ENCODE measurements at regions not wholly inside any gene's neighbourhood (a gene's known extent, or its start where the extent isn't known, plus 50 kb on each side); places are given as distances from the start of the nearest gene placed in this dataset.
A peak's percentile ranks its signal among the peaks of the same experiment; 100 is the strongest.

DNA sequence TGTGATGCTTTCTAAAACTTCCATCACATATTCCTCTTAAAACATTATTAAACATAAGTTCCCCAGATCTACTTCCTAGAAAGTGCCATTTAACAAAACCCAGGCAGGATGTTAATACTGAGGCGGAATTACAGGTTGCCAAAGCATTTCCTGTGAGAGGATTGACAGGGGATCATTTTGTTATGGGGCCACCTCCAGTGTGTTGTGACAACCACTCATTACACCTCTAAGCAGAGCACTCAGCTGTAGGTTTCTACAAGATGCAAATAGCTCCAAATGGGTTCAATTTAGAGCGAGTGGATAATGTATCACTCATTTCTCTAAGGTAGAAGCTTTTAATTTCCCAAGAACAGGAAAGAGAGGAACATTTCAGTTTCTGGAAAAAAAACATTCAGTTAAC is 1429.5 kb upstream of the ACVR2A start:
- Histone ChIP-seq H3K27ac (ENCODE audit: low read depth, low read length) (no peak overlapping the region), H3K36me3 (ENCODE audit: insufficient read depth, low read length) (no peaks in the 10 kb centered on the region), H3K9me3 (ENCODE audit: insufficient read depth, low read depth, low read length) (no peaks in the 10 kb centered on the region), H3K27me3 (ENCODE audit: insufficient read depth, low read length) (no peaks in the 10 kb centered on the region), H3K9ac (ENCODE audit: low read length) (no peak overlapping the region), H3K79me2 (ENCODE audit: insufficient read depth, low read length) (no peaks in the 10 kb centered on the region), H4K20me1 (ENCODE audit: insufficient read depth, low read length) (no peaks in the 10 kb centered on the region), H3K4me3 (ENCODE audit: insufficient read depth, low read depth, low read length) (no peak overlapping the region), H3K4me1 (ENCODE audit: insufficient read depth, low read length) (no peaks in the 10 kb centered on the region), H3K4me2 (ENCODE audit: low read length) (no peak overlapping the region), H2AFZ (ENCODE audit: low read depth, low read length) (no peak overlapping the region)
- no peak overlapping the region for H3K27ac Mint-ChIP-seq (ENCODE audit: unreplicated experiment)
- TF ChIP-seq, protein P1, sequence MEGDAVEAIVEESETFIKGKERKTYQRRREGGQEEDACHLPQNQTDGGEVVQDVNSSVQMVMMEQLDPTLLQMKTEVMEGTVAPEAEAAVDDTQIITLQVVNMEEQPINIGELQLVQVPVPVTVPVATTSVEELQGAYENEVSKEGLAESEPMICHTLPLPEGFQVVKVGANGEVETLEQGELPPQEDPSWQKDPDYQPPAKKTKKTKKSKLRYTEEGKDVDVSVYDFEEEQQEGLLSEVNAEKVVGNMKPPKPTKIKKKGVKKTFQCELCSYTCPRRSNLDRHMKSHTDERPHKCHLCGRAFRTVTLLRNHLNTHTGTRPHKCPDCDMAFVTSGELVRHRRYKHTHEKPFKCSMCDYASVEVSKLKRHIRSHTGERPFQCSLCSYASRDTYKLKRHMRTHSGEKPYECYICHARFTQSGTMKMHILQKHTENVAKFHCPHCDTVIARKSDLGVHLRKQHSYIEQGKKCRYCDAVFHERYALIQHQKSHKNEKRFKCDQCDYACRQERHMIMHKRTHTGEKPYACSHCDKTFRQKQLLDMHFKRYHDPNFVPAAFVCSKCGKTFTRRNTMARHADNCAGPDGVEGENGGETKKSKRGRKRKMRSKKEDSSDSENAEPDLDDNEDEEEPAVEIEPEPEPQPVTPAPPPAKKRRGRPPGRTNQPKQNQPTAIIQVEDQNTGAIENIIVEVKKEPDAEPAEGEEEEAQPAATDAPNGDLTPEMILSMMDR (IDR thresholded peaks at IDR 0.05; ENCODE audit: insufficient read depth, low read depth, low read length), result no peak
- TF ChIP-seq EZH2 (IDR thresholded peaks at IDR 0.05; ENCODE audit: insufficient read depth, low read length), result no peak
- H3K9me3 Mint-ChIP-seq (ENCODE audit: unreplicated experiment), result no peaks in the 10 kb centered on the region
- DNase-seq (ENCODE audit: low read depth) (no peak), FAIRE-seq (no peak)
- H3K4me3 Mint-ChIP-seq (ENCODE audit: unreplicated experiment), result no peak overlapping the region
- H3K27me3 Mint-ChIP-seq (ENCODE audit: low read depth, unreplicated experiment), result no peaks in the 10 kb centered on the region
- no peaks in the 10 kb centered on the region for H3K36me3 Mint-ChIP-seq (ENCODE audit: low read depth, unreplicated experiment)
- H3K4me1 Mint-ChIP-seq (ENCODE audit: low read depth, unreplicated experiment), result no peaks in the 10 kb centered on the region

DNA sequence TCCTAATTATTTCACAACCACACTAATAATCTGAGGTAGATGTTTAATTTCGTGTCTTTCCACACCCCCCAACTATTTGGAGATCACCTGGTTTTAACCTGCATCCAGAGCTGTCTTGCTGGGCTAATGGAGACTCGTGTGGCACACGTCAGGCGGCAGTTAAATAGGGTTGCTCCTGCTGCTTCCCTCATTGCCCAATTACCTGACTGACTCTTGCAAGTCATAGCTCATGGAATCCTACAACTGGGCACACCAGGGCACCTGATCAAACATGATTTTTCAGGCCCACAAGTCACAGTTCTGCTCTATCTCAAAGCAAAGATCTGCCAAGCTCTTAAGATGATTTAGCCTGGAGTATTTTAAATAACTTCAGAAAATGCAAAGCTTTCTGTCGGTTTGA is 1430.4 kb upstream of the ACVR2A start:
- Mint-ChIP-seq H3K9me3 (ENCODE audit: unreplicated experiment) (no peaks in the 10 kb centered on the region), H3K27me3 (ENCODE audit: low read depth, unreplicated experiment) (no peaks in the 10 kb centered on the region), H3K27ac (ENCODE audit: unreplicated experiment) (no peak overlapping the region), H3K4me1 (ENCODE audit: low read depth, unreplicated experiment) (no peaks in the 10 kb centered on the region), H3K4me3 (ENCODE audit: unreplicated experiment) (no peak overlapping the region), H3K36me3 (ENCODE audit: low read depth, unreplicated experiment) (no peaks in the 10 kb centered on the region)
- Histone ChIP-seq H3K9ac (ENCODE audit: low read length) (no peak overlapping the region), H3K27ac (ENCODE audit: low read depth, low read length) (no peak overlapping the region), H3K9me3 (ENCODE audit: insufficient read depth, low read depth, low read length) (no peaks in the 10 kb centered on the region), H3K4me1 (ENCODE audit: insufficient read depth, low read length) (no peaks in the 10 kb centered on the region), H4K20me1 (ENCODE audit: insufficient read depth, low read length) (no peaks in the 10 kb centered on the region), H3K79me2 (ENCODE audit: insufficient read depth, low read length) (no peaks in the 10 kb centered on the region), H2AFZ (ENCODE audit: low read depth, low read length) (no peak overlapping the region), H3K4me2 (ENCODE audit: low read length) (no peak overlapping the region), H3K36me3 (ENCODE audit: insufficient read depth, low read length) (no peaks in the 10 kb centered on the region), H3K27me3 (ENCODE audit: insufficient read depth, low read length) (no peaks in the 10 kb centered on the region), H3K4me3 (ENCODE audit: insufficient read depth, low read depth, low read length) (no peak overlapping the region)
- DNase-seq (ENCODE audit: low read depth) (no peak), FAIRE-seq (no peak)
- TF ChIP-seq, protein P1 (IDR thresholded peaks at IDR 0.05; ENCODE audit: insufficient read depth, low read depth, low read length), result no peak
- no peak for TF ChIP-seq EZH2 (IDR thresholded peaks at IDR 0.05; ENCODE audit: insufficient read depth, low read length)

DNA sequence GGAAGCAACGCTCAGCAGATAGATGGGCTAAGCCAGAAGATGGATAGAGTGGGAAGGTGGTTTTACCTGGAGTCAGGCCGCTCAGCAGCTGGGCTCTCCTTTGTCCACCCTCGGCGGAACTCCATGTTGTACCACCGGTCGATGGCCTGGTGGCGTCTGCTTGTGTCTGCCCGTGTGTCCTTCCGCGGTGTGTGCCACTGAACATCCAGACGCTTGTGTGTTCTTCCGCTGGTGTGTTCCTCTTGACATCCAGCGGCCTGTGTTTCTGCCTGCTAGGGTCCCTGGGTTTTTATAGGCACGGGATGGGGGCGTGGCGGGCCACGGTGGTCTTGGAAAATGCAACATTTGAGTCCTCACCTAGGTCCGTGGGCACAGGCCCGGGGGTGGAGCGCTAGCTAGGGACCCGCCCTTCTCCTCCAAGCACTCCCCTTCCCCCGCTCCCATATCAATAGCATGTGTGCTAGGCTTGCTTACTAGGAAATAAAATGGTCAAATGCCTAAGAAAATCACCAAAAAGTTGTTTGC is 1431.7 kb upstream of the ACVR2A start:
- no peaks in the 10 kb centered on the region for H4K20me1 ChIP-seq (ENCODE audit: insufficient read depth, low read length)
- no peaks in the 10 kb centered on the region for H3K27me3 ChIP-seq (ENCODE audit: insufficient read depth, low read length)
- no peak overlapping the region for H3K4me3 ChIP-seq (ENCODE audit: insufficient read depth, low read depth, low read length)
- H3K4me2 ChIP-seq (ENCODE audit: low read length), result no peak overlapping the region
- no peak for TF ChIP-seq EZH2 (IDR thresholded peaks at IDR 0.05; ENCODE audit: insufficient read depth, low read length)
- TF ChIP-seq, protein P1 (IDR thresholded peaks at IDR 0.05; ENCODE audit: insufficient read depth, low read depth, low read length), result no peak
- no peaks in the 10 kb centered on the region for H3K36me3 Mint-ChIP-seq (ENCODE audit: low read depth, unreplicated experiment)
- peak overlapping the region; percentile 18 for H2AFZ ChIP-seq (ENCODE audit: low read depth, low read length)
- no peaks in the 10 kb centered on the region for H3K4me1 ChIP-seq (ENCODE audit: insufficient read depth, low read length)
- H3K27ac Mint-ChIP-seq (ENCODE audit: unreplicated experiment), result no peak overlapping the region
- no peaks in the 10 kb centered on the region for H3K36me3 ChIP-seq (ENCODE audit: insufficient read depth, low read length)
- H3K27me3 Mint-ChIP-seq (ENCODE audit: low read depth, unreplicated experiment), result no peaks in the 10 kb centered on the region
- no peak overlapping the region for H3K4me3 Mint-ChIP-seq (ENCODE audit: unreplicated experiment)
- no peak overlapping the region for H3K9ac ChIP-seq (ENCODE audit: low read length)
- no peaks in the 10 kb centered on the region for H3K9me3 Mint-ChIP-seq (ENCODE audit: unreplicated experiment)
- FAIRE-seq (no peak), DNase-seq (ENCODE audit: low read depth) (no peak)
- no peaks in the 10 kb centered on the region for H3K79me2 ChIP-seq (ENCODE audit: insufficient read depth, low read length)
- no peaks in the 10 kb centered on the region for H3K4me1 Mint-ChIP-seq (ENCODE audit: low read depth, unreplicated experiment)
- H3K9me3 ChIP-seq (ENCODE audit: insufficient read depth, low read depth, low read length), result no peaks in the 10 kb centered on the region
- no peak overlapping the region for H3K27ac ChIP-seq (ENCODE audit: low read depth, low read length)

All from astrocyte (in vitro differentiated cells and primary cell).